HepG2 (cell line): ENCODE measurements at regions not wholly inside any gene's neighbourhood (a gene's known extent, or its start where the extent isn't known, plus 50 kb on each side); places are given as distances from the start of the nearest gene placed in this dataset.

Source experiments
- ATAC-seq: fragments of 200-7000 bp; cut with Tn5 transposase; 3 replicates; pipeline ENCODE4 v1.9.1; 2020; ENCODE audit warnings: mild to moderate bottlenecking, moderate library complexity
- BruUV-seq: library from RNA; stranded (reverse); fragments of 400-500 nt; replicated peaks from 2 replicates; lab custom pipeline; 2021; lab: Mats Ljungman, UMichigan
- CTCF ChIA-PET: fragments of 300-600 bp; formaldehyde crosslinking; extraction: SDS; loops from one replicate; lab custom pipeline; 2021; ENCODE audit warnings: low total read pairs, inconsistent platforms, low intra/inter-chr PET ratio; lab: Yijun Ruan, JAX
- POLR2A ChIA-PET: fragments of 350-600 bp; sonication (Branson Sonifier 250); formaldehyde crosslinking; loops from one replicate; lab custom pipeline; 2020; ENCODE audit warnings: antibody characterized with exemption, inconsistent platforms; lab: Yijun Ruan, JAX
- DNase-seq: peaks from one replicate; pipeline ENCODE4 v3.0.0-alpha.2; 2015; ENCODE audit warnings: low spot score
- FAIRE-seq: peaks from 3 replicates; lab custom pipeline; 2011; peaks lifted over from hg19 to GRCh38; lab: Jason Lieb, UNC
- H2AFZ ChIP-seq: one replicate; pipeline ENCODE4 v1.6.1; 2011; ENCODE audit warnings: low read length, inconsistent platforms
- H3K27ac ChIP-seq: fragments of 300-600 bp; 3 replicates; pipeline ENCODE4 v1.8.0; 2011; ENCODE audit warnings: mixed run types, mild to moderate bottlenecking, mixed read lengths, low read length, inconsistent platforms; ENCODE audit not compliant: insufficient read depth; ENCODE audit errors: extremely low read length
- H3K27me3 ChIP-seq, 2 experiments: fragments of 200-600 bp in 1 of 2; 2 replicates in 1 of 2; 3 replicates in 1 of 2; pipeline versions ENCODE4 v1.6.0 to v1.8.0; 2011; ENCODE audit warnings: low read length in 2 of 2, mild to moderate bottlenecking in 2 of 2, moderate library complexity in 2 of 2, inconsistent platforms in 1 of 2; ENCODE audit not compliant: insufficient read depth in 2 of 2, control insufficient read depth in 1 of 2
- H3K36me3 ChIP-seq, 2 experiments: fragments of 200-600 bp in 1 of 2; replicated peaks in 1 of 2; 2 replicates in 1 of 2; 3 replicates in 1 of 2; pipeline versions ENCODE4 v1.5.1 to v1.8.0; 2011; ENCODE audit warnings: low read length in 2 of 2, inconsistent platforms in 1 of 2; ENCODE audit not compliant: insufficient read depth in 2 of 2, control insufficient read depth in 1 of 2
- H3K4me1 ChIP-seq: 2 replicates; pipeline ENCODE4 v1.5.1; 2012; ENCODE audit warnings: low read length, inconsistent platforms; ENCODE audit not compliant: insufficient read depth
- H3K4me2 ChIP-seq: 2 replicates; pipeline ENCODE4 v1.6.0; 2011; ENCODE audit warnings: low read depth, low read length, inconsistent platforms
- H3K4me3 ChIP-seq, 3 experiments: fragments of 200-600 bp in 1 of 3; sonication (generic), shearing (Covaris generic) in 1 of 3; replicated peaks in 1 of 3; 2 replicates each; pipeline ENCODE4 v1.5.1; 2011 to 2016; ENCODE audit warnings: low read length in 3 of 3, inconsistent platforms in 2 of 3, low read depth in 2 of 3, mild to moderate bottlenecking in 2 of 3, control low read depth in 1 of 3, mixed read lengths in 1 of 3; ENCODE audit not compliant: insufficient read depth in 1 of 3
- H3K79me2 ChIP-seq: one replicate; pipeline ENCODE4 v1.6.1; 2011; ENCODE audit warnings: low read length, inconsistent platforms; ENCODE audit not compliant: insufficient read depth
- H3K9ac ChIP-seq: 2 replicates; pipeline ENCODE4 v1.6.0; 2011; ENCODE audit warnings: mild to moderate bottlenecking, low read depth, low read length, inconsistent platforms; ENCODE audit not compliant: insufficient read depth
- H3K9me3 ChIP-seq: 2 replicates; pipeline ENCODE4 v1.5.1; 2012; ENCODE audit warnings: mild to moderate bottlenecking, low read length
- H4K20me1 ChIP-seq: 2 replicates; pipeline ENCODE4 v1.6.0; 2011; ENCODE audit warnings: inconsistent platforms, mild to moderate bottlenecking, low read length, moderate library complexity; ENCODE audit not compliant: insufficient read depth
- AKAP8 ChIP-seq: sonication (generic); formaldehyde crosslinking; IDR thresholded peaks from 2 replicates; pipeline ENCODE4 v1.5.1; 2020; ENCODE audit warnings: mild to moderate bottlenecking, missing genetic modification reagents
- ARNT ChIP-seq: fragments of 450-650 bp; IDR thresholded peaks from 2 replicates; pipeline ENCODE4 v1.6.1; 2017
- CHD2 ChIP-seq: IDR thresholded peaks from 2 replicates; pipeline ENCODE4 v1.6.1; 2011; ENCODE audit warnings: low read depth, low read length, improper control_type of control experiment
- FUBP1 ChIP-seq: sonication (generic); formaldehyde crosslinking; IDR thresholded peaks from 2 replicates; pipeline ENCODE4 v1.5.1; 2020; ENCODE audit warnings: missing genetic modification reagents, mild to moderate bottlenecking, borderline replicate concordance
- GMEB1 ChIP-seq: sonication (generic); formaldehyde crosslinking; IDR thresholded peaks from 2 replicates; pipeline ENCODE4 v1.5.1; 2020; ENCODE audit warnings: missing genetic modification reagents, mild to moderate bottlenecking, borderline replicate concordance
- JARID2 ChIP-seq: sonication (generic); formaldehyde crosslinking; IDR thresholded peaks from 2 replicates; pipeline ENCODE4 v1.8.1; 2023; ENCODE audit warnings: missing genetic modification reagents, inconsistent platforms; ENCODE audit not compliant: insufficient replicate concordance
- NR2F6 ChIP-seq, 2 experiments: IDR thresholded peaks; 2 replicates each; pipeline ENCODE4 v1.6.1; 2016; ENCODE audit warnings: antibody characterized with exemption in 1 of 2, mild to moderate bottlenecking in 1 of 2
- SP140L ChIP-seq: sonication (generic); formaldehyde crosslinking; IDR thresholded peaks from 2 replicates; pipeline ENCODE4 v1.4.0; 2020; ENCODE audit warnings: missing genetic modification reagents, borderline replicate concordance
- ZBTB33 ChIP-seq: sonication (generic); formaldehyde crosslinking; IDR thresholded peaks from 2 replicates; pipeline ENCODE4 v1.4.0; 2020; ENCODE audit warnings: missing genetic modification reagents
- ZBTB4 ChIP-seq: sonication (generic); formaldehyde crosslinking; IDR thresholded peaks from 2 replicates; pipeline ENCODE4 v1.4.0; 2020; ENCODE audit warnings: missing genetic modification reagents, mild to moderate bottlenecking, borderline replicate concordance
- ZNF3 ChIP-seq: IDR thresholded peaks from 2 replicates; pipeline ENCODE4 v1.7.0; 2017; ENCODE audit warnings: inconsistent platforms
- ZNF562 ChIP-seq: sonication (generic); formaldehyde crosslinking; IDR thresholded peaks from 2 replicates; pipeline ENCODE4 v1.8.0; 2022; ENCODE audit warnings: missing genetic modification reagents, borderline replicate concordance
- ZNF629 ChIP-seq: sonication (generic); formaldehyde crosslinking; conservative IDR thresholded peaks from 2 replicates; pipeline ENCODE4 v1.5.0; 2020; ENCODE audit warnings: missing genetic modification reagents
- ZNF652 ChIP-seq: IDR thresholded peaks from 2 replicates; pipeline ENCODE4 v1.6.1; 2016; ENCODE audit warnings: low read depth, borderline replicate concordance
- ZNF7 ChIP-seq: IDR thresholded peaks from 2 replicates; pipeline ENCODE4 v1.6.1; 2016; ENCODE audit warnings: missing biosample characterization, missing genetic modification reagents
- WGBS: methylation state at CpG from one replicate; pipeline ENCODE4 v1.1.6; 2017; ENCODE audit warnings: low lambda C conversion rate; 5-methylcytosine and 5-hydroxymethylcytosine counted together
- in situ Hi-C: cut with HindIII; loops from 2 replicates; pipeline ENCODE4 v1.10.0; 2017; ENCODE audit warnings: low pct_unique_long_range_greater_than_20kb; ENCODE audit not compliant: extremely low pct_ligation_motif_present
- intact Hi-C: fragments of 100-400 bp; cut with micrococcal nuclease; formaldehyde crosslinking; loops from one replicate; pipeline ENCODE4 v1.10.0; 2022; ENCODE audit not compliant: unreplicated experiment

- ATAC-seq (no peak), FAIRE-seq (no peak), DNase-seq (no peak)
- BruUV-seq = no TSS peak
- Histone ChIP-seq H2AFZ (no peak overlapping the region), H3K36me3 (no peaks in the 10 kb centered on the region), H3K79me2 (no peaks in the 10 kb centered on the region), H3K4me1 (no peaks in the 10 kb centered on the region), H3K9ac (no peak overlapping the region), H3K27ac (no peak overlapping the region), H4K20me1 (no peaks in the 10 kb centered on the region), H3K27me3 (no peaks in the 10 kb centered on the region), H3K4me2 (no peak overlapping the region), H3K4me3 (no peak overlapping the region), H3K9me3 (peaks cover 67% of the 10 kb centered on the region)
- intact Hi-C loops (no loop called here), in situ Hi-C loops (no loop called here)
- WGBS = 1% methylated on average over 3 of the region's 3 CpGs
- no peak for TF ChIP-seq ZNF3
- TF ChIP-seq ZNF7 (CRISPR knock-in tag) = no peak
- no peak for TF ChIP-seq ZBTB33 (CRISPR knock-in tag)
- TF ChIP-seq ZNF562 (CRISPR knock-in tag) = no peak
- no peak for TF ChIP-seq JARID2 (CRISPR knock-in tag)
- TF ChIP-seq FUBP1 (CRISPR knock-in tag) = no peak
- no peak for TF ChIP-seq AKAP8
- no peak for TF ChIP-seq ZNF652 (CRISPR knock-in tag)
- no peak for TF ChIP-seq CHD2
- TF ChIP-seq SP140L (CRISPR knock-in tag) = no peak
- TF ChIP-seq NR2F6 (IDR thresholded peaks at IDR 0.05) = no peak
- no peak for TF ChIP-seq NR2F6 (CRISPR knock-in tag; IDR thresholded peaks at IDR 0.05)
- no peak for TF ChIP-seq GMEB1 (CRISPR knock-in tag)
- no peak for TF ChIP-seq ZBTB4 (CRISPR knock-in tag)
- TF ChIP-seq ZNF629 = no peak
- no peak for TF ChIP-seq ARNT
- CTCF ChIA-PET = no interaction called here
- POLR2A ChIA-PET = no interaction called here
Observed at GRCh38 chr7:19465861-19466260, 243.0 kb downstream of the POLR1F start.
